NCI-H82 (cell line): ENCODE measurements at regions not wholly inside any gene's neighbourhood (a gene's known extent, or its start where the extent isn't known, plus 50 kb on each side); places are given as distances from the start of the nearest gene placed in this dataset.
"Not testable (repeated sequence)": the region's sequence is repeated elsewhere in the genome, so short reads cannot be mapped to it uniquely, and the experiment has no call there.

Experiments
- DNase-seq: peaks from one replicate; lab custom pipeline; 2025; lab: John Stamatoyannopoulos, UW

DNA sequence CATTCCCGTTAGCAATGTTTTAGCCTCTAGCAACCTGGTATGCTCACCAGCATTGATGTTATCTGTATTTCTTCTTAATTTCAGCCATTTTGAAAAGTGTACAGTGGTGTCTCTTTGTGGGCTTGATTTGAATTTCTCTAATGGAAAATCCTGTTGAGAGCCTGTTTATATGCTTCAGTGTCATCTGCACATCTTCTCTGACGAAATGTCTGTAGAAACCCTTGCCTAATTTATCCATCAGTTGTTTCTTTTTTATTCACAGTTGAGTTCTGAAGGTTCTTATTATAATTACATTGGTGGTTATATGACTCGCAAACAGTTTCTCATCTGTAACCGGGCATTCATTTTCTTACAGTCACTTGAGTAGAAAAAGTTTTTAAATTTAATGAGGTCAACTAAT is 1195.5 kb downstream of the TMEM121 start:
- not testable (repeated sequence) for DNase-seq

DNA sequence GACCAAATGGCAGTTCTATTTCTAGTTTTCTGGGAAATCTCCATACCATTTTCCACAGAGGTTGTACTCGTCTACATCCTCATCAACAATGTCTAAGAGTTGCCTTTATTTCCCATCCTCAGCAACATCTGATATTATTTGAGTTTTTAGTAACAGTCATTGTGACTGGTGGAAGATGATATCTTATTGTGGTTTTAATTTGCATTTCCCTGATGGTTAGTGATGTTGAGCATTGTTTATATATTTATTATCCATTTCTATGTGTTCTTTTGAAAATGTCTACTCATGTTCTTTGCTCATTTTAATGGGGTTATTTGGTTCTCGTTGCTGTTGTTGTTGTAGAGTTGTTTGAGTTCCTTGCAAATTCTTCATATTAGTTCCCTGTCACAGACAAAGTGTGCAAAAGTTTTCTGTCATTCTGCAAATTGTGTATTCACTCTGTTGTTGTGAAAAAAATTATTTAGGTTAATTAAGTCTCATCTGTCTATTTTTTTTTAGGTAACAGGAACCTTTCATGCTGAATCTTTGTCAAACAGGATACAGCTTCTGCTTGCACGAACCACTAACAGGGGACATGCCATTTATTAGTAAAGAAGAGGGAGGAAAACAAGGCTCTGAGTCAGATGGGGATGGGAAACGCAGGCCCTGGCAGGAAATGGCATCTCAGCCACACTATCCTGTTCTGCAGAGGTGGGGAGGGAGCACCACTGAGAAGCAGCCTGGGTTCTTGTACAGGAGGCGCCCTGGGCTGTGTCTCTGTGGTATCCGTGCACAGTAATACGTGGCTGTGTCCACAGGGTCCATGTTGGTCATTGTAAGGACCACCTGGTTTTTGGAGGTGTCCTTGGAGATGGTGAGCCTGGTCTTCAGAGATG is 1196.7 kb downstream of the TMEM121 start:
- not testable (repeated sequence) for DNase-seq

DNA sequence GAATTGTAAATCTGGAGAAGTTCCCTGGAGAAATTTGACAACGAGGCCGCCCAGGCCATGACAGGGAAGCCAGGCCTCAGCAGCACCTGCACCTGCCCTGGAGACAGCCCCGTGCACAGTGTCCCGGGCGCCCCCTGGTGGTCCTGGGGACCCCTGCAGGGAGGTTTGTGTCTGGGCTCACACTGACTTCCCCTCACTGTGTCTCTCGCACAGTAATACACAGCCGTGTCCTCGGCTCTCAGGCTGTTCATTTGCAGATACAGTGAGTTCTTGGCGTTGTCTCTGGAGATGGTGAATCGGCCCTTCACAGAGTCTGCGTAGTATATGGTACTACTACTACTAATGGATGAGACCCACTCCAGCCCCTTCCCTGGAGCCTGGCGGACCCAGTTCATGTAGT is 1201.6 kb downstream of the TMEM121 start:
- DNase-seq: not testable (repeated sequence)

DNA sequence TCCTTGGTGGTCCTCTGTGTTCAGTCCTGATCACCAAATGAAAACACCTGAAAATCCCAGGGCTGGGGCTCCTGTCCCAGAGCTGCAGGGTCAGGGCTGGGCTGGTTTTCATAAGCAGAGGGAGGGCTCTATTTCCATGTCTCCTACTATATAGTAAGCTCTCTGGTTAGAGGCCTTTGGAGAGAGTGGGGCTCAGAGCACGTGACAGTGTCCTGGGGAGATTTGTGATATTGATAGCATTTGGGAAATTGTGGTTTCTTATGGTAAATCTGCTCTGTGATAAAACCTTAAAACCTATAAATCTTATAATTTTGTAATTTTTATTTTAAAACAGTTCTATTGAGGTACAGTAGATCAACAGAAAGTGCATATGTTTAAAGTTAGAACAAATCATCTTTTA is 1202.2 kb downstream of the TMEM121 start:
- DNase-seq: no peak

DNA sequence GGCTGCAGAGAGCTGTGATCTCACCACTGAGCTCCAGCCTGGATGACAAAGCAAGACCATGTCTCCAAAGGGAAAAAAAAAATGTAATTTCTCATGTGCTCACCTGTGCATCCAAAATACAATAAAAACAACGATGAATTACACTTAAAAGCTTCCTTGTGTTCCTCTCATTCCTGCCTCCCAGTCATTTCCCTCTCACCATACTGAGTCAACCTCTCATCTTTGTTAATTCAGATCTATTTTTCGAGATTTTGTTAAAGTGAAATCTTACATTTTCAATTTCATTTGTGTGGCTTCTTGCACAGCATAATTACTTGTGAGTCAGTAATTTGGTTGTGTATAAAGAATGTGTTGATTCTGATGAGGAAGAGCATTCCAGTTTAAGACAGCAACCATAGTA is 1203.2 kb downstream of the TMEM121 start:
- DNase-seq: no peak

DNA sequence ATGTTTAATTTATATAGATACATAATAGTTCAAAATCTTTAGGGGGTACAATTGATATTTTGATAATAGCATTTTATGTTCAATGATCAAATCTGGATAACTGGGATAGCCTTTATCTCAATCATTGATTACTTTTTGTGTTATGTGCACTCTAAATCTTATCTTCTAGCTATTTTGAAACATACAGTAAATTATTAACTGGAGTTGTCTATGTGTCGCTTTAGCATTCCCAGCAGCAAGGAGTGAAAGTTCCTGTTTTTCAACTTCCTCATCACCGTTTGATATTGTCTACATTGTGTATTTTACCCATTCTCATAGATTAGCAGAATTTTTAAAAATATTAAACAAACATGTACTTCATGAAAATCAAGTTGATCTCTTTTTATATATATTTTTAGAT is 1207.4 kb downstream of the TMEM121 start:
- DNase-seq: no peak

DNA sequence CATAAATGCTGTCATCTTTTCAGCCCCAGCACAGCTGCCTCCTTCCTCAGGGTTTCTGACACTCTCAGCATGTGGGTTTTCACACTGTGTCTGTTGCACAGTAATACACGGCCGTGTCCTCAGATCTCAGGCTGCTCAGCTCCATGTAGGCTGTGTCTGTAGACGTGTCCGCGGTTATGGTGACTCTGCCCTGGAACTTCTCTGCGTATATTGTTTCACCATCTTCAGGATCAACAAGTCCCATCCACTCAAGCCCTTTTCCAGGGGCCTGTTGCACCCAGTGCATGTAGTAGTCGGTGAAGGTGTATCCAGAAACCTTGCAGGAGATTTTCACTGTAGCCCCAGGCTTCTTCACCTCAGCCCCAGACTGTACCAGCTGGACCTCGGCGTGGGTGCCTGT is 1210.6 kb downstream of the TMEM121 start:
- no peak for DNase-seq

DNA sequence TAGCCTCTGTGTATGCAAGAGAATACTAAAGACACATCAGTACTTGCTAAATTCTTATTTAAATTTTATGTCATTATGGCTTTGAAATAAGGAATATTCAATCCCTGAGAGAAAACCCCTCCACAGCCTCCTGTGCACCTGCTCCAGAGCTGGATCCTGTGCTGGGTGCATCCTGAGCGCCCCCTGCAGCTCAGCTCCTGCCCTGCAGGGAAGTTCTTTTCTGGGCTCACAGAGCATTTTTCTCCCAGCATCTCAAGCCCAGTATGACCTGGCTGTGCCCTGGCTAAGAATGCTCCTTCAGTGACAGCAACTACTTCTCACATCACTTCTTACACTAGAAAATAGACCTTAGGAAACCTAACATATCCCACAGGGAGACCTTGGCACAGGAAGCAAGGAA is 1211.7 kb downstream of the TMEM121 start:
- no peak for DNase-seq

DNA sequence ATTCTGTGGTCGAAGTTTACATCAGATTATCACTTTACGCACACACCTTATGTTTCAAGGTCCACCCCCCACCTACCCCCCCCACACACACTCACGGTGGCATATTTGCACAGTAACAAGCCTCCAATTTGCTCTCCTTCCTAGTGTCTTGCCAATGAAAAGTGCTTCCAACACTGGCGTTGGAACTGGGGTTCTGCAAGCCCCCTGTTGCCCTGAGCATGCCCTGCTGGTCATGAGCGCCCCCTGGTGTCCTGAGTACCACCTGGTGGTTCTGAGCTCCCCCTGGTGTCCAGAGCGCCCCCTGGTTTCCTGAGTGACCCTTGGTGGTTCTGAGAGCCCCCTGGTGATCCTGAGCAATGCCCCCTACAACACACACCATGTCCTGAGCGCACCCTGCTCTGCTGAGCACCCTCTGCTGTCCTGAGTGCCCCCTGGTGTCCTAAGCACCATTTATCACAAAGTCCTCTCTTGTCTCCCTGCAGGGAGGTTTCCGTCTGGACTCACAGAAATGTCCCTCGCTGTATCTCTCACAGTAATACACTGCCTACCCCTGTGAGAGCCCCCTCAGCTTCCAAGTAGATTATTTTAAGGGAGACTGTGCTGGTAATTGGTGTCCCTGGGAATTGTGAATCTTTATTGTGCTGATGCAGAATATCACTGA is 1212.3 kb downstream of the TMEM121 start:
- not testable (repeated sequence) for DNase-seq

DNA sequence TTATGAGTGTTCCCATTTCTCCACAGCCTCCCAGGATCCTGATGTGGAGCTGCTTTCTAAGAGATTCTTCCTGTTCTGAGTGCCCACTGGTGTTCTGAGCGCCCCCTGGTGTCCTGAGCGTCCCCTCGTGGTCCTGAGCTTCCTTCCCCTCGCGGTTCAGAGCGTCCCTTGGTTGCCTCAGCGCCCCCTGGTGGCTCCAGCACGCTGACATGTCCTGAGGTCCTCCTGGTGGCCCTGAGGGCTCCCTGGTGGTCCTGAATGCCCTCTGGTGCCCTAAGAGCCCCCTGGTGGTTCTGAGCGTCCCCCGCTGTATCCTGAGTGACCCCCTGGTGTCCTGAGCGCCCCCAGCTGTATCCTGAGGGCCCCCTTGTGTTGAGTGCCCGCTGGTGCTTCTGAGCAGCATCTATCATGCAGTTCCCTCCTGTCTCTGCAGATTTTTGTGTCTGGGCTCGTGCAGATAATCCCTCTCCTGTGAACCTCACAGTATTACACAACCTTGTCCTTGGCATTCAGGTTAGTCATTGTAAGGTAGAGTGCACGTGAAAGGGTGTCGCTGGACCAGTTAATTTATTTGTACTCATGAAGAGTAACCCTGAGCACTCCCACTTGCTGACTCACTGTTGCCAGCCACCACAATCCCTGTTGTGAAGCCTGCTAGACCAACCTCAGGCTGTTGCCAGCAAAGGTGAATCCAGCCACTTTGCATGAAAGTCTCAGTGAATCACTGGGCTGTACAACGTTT is 1214.9 kb downstream of the TMEM121 start:
- DNase-seq: not testable (repeated sequence)

DNA sequence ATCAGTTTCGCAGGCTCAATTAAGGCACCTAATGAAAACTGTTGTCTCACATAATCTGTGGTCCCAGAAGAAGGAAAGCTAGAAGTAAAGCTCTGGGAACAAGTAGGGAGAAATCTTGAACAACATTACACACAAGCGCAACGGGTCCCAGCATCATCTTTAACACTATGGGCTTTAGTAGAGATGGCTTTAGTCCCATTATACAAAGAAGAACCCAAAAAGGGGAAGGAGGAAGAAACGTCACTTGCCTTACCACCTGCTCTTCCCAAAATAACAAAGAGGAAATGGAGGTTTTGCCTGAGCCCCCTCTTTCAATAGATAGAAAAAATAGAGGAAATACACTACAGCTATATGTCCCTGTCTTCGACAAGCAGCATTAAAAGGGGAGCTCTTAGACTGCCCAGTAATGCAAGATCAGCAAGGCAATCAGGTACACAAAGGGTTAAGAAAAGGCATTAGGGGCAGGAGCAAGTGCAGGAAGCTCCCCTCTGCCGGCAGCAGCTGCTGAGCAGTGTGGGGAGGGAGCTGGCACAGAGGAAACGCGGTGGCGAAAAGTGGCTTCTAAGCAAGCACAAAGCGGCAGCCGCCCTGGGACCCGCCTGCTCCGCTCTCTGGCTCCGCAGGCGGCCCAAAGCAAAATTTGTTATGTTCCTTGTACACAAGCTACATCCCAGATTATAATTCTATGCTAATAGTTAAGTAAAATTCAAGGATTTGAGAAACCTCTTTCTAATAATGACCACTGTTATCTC is 1218.8 kb downstream of the TMEM121 start:
- DNase-seq: not testable (repeated sequence)

DNA sequence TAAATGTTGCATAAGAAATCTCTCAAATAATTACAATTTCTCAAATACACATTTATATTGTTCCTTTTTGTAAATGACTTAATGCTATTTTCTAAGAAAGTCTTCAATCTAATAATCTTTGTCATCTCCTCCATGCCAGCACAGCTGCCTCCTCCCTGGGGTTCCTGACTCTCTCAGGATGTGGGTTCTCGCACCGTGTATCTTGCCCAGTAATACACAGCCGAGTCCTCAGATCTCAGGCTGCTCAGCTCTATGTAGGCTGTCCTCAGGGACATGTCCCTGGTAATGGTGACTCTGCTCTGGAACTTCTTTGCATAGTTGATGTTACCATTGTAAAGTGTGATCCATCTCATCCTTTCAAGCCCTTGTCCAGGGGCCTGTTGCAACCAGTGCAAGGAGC is 1223.7 kb downstream of the TMEM121 start:
- DNase-seq: not testable (repeated sequence)

DNA sequence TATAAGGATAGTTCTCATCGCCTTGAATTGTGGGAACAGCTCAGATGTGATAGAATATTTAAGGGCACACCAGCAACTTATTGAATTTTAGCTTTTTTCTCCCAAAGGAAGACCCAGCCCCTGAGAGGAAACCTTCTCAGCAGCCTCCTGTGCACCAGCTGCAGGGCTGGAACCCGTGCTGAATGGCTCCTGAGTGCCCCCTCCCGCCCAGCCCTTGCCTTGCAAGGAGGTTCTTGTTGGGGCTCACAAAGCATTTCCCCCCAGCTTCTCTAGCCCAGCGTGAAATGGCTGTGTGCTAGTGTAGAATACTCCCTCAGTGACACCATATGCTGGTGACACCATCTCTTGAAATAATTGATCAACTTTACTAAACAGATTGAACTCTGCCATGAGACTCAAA is 1227.4 kb downstream of the TMEM121 start:
- DNase-seq: not testable (repeated sequence)

DNA sequence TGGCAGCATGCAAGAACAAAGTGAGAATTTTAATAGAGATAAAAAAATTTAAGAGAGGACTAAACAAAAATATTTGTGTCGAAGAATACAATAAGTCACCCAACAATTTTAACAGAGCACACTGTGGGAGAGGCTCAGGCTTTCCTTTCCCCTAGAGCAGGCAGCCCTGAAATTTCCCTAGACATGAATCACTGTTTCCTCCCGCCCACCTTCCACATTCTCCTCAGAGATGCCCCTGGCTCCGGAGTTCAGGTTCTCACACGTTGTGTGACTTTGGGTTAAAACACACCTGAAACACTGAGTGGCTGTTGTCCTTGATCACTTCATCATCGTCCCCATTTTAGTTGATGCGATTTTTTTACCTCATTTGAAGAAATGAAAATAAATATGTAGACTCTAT is 1231.1 kb downstream of the TMEM121 start:
- not testable (repeated sequence) for DNase-seq

DNA sequence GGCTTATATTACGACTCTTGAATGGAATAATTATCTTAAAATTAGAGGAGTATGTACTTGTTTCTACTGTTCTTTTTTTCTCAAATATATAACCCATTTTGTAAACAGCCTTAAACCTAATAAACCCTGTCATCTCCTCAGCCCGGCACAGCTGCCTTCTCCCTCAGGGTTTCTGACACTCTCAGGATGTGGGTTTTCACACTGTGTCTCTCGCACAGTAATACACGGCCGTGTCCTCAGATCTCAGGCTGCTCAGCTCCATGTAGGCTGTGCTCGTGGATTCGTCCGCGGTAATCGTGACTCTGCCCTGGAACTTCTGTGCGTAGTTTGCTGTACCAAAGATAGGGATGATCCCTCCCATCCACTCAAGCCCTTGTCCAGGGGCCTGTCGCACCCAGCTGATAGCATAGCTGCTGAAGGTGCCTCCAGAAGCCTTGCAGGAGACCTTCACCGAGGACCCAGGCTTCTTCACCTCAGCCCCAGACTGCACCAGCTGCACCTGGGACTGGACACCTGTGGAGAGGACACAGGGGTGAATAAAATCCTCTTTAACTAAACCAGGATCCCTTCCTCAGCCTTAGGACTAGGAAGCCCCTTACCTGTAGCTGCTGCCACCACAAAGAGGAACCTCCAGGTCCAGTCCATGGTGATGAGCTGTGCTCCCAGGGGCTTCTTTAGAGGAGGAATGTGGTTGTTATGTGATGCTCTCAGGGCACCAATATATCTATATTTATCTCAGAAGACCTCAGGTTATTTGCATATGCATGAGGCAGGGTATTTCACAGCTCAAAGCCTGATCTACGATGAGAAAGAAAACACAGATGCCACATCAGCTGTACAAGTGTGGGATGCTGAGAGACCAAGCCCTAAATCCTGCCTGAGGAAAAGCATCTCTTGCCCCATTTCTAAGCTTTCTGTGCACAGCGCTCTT is 1235.8 kb downstream of the TMEM121 start:
- not testable (repeated sequence) for DNase-seq

DNA sequence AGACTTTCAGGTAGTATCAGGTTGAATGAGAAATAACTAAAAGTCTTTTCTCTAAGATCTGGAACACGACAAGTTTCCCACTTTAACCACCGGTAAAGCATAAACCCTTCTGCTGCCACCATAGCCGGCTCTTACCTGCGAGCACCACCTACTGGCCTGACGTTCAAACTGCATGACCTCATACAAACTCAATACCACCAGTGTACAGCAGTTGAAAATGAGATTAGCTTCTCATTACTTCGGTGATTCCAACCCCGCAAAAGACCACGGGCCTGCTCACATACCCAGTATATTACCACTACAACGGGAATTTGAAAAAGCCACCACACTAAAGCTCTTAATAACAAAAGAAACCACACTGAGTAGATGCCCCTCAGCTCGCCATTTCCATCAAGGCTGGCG is 1238.6 kb downstream of the TMEM121 start:
- DNase-seq: not testable (repeated sequence)

DNA sequence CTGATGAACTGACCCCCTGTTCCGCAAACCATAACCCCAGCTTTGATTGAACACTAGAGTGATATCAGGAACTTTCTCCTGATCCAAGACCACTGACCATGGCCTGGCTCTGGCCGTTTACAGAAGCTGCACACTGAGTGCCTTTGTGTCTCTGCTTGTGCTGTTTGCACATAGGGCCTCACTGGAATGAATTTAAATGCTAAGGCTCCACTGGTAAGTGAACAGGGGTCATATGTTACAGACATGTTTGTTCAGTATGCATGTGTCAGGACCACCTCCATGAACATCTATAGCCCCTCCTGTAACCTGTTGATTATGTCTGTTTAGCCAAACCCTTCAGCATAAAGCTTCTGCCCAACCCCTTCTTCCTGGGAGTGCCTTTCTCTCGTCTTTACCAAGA is 1239.8 kb downstream of the TMEM121 start:
- DNase-seq: no peak

DNA sequence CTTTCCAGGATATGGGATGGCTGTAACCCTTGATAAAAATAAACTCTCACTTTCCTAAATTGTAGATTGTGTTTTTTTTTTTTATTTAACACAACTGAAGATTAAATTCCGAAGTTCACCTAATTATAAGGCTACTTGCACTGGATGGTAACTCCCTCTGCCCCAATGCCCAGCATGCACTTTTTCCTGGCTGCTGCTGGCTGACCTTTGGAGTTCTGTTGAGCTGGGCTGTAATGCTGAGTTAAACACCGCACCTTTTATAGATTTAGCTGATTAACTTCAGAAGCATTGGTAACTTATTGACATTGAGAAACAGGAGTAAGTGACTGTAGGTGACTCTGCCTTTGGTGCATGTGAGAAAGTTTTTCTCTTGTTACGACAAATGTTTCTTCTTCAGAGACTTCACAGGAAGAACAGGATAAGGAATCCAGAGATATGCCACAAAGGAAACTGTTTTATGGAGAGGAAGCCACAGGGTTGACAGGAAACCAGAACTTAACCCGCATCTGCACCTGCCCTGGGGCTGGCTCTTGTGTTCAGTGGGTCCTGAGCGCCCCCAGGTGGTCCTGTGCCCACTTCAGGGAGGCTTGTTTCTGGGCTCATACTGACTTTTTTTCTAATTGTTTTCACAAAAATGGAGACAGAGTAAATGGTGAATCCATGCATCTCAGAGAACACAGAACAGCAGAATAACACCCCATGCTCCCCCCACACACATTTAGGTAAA is 1240.3 kb downstream of the TMEM121 start:
- DNase-seq: not testable (repeated sequence)

DNA sequence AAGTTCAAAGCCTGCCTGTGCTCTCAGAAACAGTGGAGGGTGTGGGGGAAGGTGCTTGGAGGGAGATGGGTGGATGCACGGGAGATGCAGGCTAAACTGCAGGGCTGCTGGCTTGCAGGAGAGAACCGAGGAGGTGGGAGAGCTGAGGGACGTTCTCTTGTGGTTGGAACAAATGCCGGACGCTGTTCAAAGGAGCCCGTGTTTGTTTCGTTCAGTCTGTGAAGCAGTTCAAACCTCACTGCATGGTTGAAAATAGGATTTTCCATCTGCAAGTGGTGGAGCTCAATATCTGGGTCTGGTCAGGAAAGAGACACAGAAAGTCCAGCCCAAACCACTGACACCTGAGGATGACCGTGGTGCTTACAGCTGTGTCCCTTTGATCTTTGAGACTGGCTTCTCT is 1241.8 kb downstream of the TMEM121 start:
- DNase-seq: not testable (repeated sequence)
